ENCODE measurements at regions not wholly inside any gene's neighbourhood (a gene's known extent, or its start where the extent isn't known, plus 50 kb on each side); places are given as distances from the start of the nearest gene placed in this dataset.

- TF ChIP-seq CTCF (IDR thresholded peaks at IDR 0.05), result no peak
- no peak for TF ChIP-seq POLR2AphosphoS5 (IDR thresholded peaks at IDR 0.05)
- no peak for TF ChIP-seq POLR2A (IDR thresholded peaks at IDR 0.05)
- Histone ChIP-seq H3K27me3 (replicated peaks; ENCODE audit: insufficient read depth) (no peaks in the 10 kb centered on the region), H3K4me1 (replicated peaks) (no peaks in the 10 kb centered on the region), H3K4me3 (no peak overlapping the region), H3K9me3 (no peaks in the 10 kb centered on the region), H3K27ac (no peak overlapping the region), H3K36me3 (no peaks in the 10 kb centered on the region)
- DNase-seq (ENCODE audit: low spot score), result no peak
- intact Hi-C loops (cut with DNase I), result no loop called here
- 60% methylated on average over 5 of the region's 5 CpGs for WGBS
These were observed 1122.3 kb upstream of the ADGRL2 start for GRCh38 chr1:80678438-80678837.

- no peaks in the 10 kb centered on the region for H3K4me1 ChIP-seq (replicated peaks)
- no peak overlapping the region for H3K27ac ChIP-seq
- H3K36me3 ChIP-seq, result no peaks in the 10 kb centered on the region
- TF ChIP-seq POLR2A (IDR thresholded peaks at IDR 0.05) (no peak), POLR2AphosphoS5 (IDR thresholded peaks at IDR 0.05) (no peak), CTCF (IDR thresholded peaks at IDR 0.05) (no peak)
- DNase-seq (ENCODE audit: low spot score), result no peak
- H3K27me3 ChIP-seq (replicated peaks; ENCODE audit: insufficient read depth), result no peaks in the 10 kb centered on the region
- intact Hi-C loops (cut with DNase I), result no loop called here
- no peaks in the 10 kb centered on the region for H3K9me3 ChIP-seq
- no peak overlapping the region for H3K4me3 ChIP-seq
- WGBS, result 70% methylated on average over 3 of the region's 3 CpGs
These were observed 1125.3 kb upstream of the ADGRL2 start for GRCh38 chr1:80675454-80675853.

GRCh38 chr1:80673935-80674597 is 1126.7 kb upstream of the ADGRL2 start:
- no peaks in the 10 kb centered on the region for H3K4me1 ChIP-seq (replicated peaks)
- no peaks in the 10 kb centered on the region for H3K36me3 ChIP-seq
- no peaks in the 10 kb centered on the region for H3K9me3 ChIP-seq
- 63% methylated on average over 3 of the region's 3 CpGs for WGBS
- intact Hi-C loops (cut with DNase I), result no loop called here
- no peak overlapping the region for H3K27ac ChIP-seq
- no peak overlapping the region for H3K4me3 ChIP-seq
- TF ChIP-seq POLR2AphosphoS5 (IDR thresholded peaks at IDR 0.05), result no peak
- TF ChIP-seq POLR2A (IDR thresholded peaks at IDR 0.05), result no peak
- TF ChIP-seq CTCF (IDR thresholded peaks at IDR 0.05), result no peak
- no peak for DNase-seq (ENCODE audit: low spot score)
- no peaks in the 10 kb centered on the region for H3K27me3 ChIP-seq (replicated peaks; ENCODE audit: insufficient read depth)

GRCh38 chr1:80668372-80668771 is 1132.4 kb upstream of the ADGRL2 start:
- H3K27me3 ChIP-seq (replicated peaks; ENCODE audit: insufficient read depth), result no peaks in the 10 kb centered on the region
- no peaks in the 10 kb centered on the region for H3K9me3 ChIP-seq
- H3K27ac ChIP-seq, result no peak overlapping the region
- no peaks in the 10 kb centered on the region for H3K36me3 ChIP-seq
- no peak for DNase-seq (ENCODE audit: low spot score)
- H3K4me3 ChIP-seq, result no peak overlapping the region
- 75% methylated on average over 1 of the region's 1 CpG for WGBS
- TF ChIP-seq POLR2AphosphoS5 (IDR thresholded peaks at IDR 0.05) (no peak), POLR2A (IDR thresholded peaks at IDR 0.05) (no peak), CTCF (IDR thresholded peaks at IDR 0.05) (no peak)
- intact Hi-C loops (cut with DNase I), result no loop called here
- no peaks in the 10 kb centered on the region for H3K4me1 ChIP-seq (replicated peaks)

- Histone ChIP-seq H3K4me3 (no peak overlapping the region), H3K4me1 (replicated peaks) (no peaks in the 10 kb centered on the region), H3K27ac (no peak overlapping the region), H3K27me3 (replicated peaks; ENCODE audit: insufficient read depth) (no peaks in the 10 kb centered on the region), H3K36me3 (no peaks in the 10 kb centered on the region), H3K9me3 (no peaks in the 10 kb centered on the region)
- intact Hi-C loops (cut with DNase I), result no loop called here
- no peak for TF ChIP-seq CTCF (IDR thresholded peaks at IDR 0.05)
- no peak for TF ChIP-seq POLR2A (IDR thresholded peaks at IDR 0.05)
- DNase-seq (ENCODE audit: low spot score), result no peak
These were observed 1134.7 kb upstream of the ADGRL2 start for GRCh38 chr1:80666073-80666472.

Data from prostate gland (tissue), 2 donors.